CD4-positive, alpha-beta T cell treated with Interleukin-15 for 4 hours (primary cell): ENCODE measurements at regions not wholly inside any gene's neighbourhood (a gene's known extent, or its start where the extent isn't known, plus 50 kb on each side); places are given as distances from the start of the nearest gene placed in this dataset.
"Not testable (repeated sequence)": the region's sequence is repeated elsewhere in the genome, so short reads cannot be mapped to it uniquely, and the experiment has no call there.

Source experiments
- DNase-seq: peaks from one replicate; pipeline ENCODE4 v3.0.0-alpha.2; 2020; ENCODE audit warnings: low spot score

DNA sequence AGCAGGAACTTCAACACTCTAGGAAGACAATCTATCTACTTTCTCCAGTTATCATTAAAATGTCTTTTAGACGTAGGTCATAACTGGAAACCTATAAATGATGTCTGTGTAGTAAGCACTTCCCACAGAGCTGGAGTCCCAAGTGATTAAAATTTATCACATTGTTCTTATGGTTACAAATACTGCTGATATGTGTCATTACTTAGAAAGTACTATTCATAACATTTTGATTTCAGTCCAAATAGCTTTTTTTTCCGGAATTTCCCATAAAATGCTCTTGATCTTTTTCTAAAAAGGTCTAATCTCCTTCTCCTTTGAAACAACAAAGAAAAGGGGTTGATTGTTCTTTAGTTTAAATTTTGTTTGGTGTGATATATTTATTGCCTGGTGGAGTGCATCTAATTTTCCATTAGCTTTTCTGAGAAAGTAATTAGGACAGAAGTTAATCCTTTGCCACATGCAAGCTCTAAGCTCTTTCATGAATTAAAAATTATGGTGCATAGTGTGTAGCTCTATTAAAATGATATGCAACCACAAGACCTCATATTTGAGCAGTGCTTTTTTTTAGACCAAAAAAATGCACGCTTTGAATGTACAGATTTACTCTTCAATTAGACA lies 132.7 kb upstream of the TCF21 start:
- no peak for DNase-seq

DNA sequence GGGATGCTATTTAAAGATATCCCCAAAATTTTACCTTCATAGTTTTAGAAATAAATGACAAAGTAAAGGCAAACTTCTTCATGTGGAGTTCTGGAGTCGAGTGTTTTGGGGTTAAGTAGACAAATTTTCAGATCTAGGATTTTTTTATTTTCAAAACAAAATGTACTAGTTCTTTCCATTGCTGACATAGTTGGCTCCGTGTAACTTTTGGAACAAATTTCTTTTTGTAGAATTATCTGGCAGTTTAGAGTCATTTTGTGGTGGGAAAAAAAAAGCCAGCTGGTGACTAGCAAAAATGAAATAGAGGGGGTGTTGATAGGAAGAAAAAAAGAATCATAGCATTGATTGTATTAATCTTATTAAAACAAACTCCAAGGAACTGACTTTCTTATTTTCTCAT lies 131.6 kb upstream of the TCF21 start:
- no peak for DNase-seq

DNA sequence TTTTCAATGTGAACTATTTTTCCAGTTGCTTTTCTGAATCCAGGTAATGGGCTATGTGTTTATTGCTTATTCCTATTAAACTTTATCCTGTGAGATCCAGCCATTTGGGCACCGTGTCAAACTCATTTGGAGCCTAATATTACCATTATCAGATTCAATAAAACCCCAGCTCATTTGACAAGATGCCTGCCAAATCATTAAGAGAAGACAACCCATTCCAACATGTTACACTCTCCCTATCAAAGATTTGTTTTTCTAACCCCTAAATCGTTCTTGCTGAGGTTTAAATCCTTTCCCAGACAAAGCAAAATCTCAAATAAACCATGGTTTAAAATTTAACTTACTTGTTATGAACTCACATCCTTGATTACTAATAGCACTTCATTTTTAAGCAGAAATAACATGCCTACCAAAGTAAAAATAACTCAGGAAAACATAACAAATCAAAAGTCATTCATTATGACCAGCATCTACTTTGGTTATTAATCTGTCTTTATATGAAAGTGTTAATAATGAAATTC lies 130.0 kb upstream of the TCF21 start:
- DNase-seq = no peak

DNA sequence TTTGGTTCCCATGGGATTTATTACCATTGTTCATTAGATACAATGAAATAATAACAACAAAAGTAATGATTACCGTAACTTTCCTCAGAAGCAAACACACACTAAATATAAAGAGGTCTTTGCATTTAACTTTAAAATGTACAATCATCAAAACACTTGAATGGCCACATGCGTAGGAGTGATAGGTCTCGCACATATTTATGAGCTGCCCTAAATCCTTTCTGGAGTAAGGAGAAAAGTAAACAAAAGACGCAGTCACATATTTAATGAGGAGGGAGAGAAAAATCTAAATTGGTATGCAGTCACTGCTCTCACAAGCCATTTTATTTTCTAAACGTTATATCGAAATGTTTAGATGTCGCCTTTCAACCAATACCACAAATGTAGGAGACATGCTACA lies 129.4 kb upstream of the TCF21 start:
- DNase-seq = no peak

DNA sequence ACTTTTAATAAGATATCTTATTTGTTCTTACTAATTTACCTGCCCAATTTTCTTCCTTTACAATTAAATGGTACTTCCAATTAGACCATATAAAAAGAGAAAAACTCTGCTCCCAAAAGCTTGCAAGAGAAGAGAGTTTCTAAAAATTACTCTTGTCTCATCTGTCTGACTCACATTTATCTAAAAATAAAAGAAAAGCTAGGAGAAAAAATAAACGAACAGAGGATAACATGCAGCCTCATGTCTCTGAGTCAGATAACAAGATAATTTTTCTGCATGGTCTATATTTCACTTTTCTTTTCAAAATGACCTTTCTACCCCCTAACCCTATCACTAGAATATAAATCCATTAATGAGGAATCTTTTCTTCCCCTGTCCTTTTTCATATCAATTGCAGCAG lies 127.2 kb upstream of the TCF21 start:
- DNase-seq = no peak

DNA sequence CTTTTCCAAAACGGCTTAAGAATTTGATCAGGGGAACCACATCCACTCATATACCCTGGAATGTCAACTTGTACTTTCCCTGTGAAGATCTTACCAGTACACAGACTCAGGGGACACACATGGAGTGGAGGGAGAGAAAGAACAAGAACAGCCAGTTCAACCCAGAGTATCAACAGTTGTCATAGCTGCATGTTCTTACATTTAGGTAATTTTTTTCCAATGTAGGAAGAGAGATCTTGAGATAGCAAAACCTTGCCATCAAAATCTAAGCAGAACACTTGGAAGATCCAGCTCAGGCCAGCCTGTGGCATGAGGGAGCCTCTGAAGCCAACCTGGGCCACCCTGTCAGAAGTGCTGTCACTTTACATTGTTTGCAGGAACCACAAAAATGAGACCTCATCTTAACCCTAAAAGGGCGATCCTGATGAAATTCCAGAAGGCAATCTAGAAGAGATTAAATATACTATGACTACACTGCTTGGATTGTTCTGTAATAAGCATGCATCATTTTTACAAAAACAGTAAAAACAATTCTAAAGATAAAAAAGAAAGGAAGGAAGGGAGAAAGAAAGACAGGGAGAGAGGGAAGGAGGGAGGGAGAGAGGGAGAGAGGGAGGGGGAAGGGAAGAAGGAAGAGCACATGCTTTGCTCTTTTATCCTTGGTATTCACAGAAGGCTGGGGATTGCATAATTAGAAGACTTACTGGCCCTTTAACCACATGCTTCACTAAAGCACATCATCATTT lies 124.7 kb upstream of the TCF21 start:
- no peak for DNase-seq

DNA sequence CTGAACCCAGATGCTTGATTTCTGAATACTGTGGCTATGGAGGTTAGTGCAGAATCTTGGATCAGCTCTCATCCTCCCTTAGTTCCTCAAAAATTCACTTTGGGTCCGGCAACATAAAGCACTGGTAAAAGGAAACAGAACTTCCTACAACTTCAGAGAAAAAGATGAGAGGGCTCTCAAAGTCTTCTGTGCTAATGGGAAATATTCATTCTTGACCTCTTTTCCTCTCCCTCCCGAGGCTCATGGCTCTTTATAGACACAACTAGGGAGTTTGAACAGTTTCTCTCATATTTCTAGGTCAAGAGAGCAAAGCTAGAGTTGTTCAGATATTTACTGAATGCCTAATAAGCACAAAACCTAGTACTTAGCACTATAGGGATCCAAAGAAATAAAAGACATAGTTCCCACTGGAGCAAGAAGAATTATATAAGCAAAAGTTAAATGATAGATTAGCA lies 124.1 kb upstream of the TCF21 start:
- no peak for DNase-seq

DNA sequence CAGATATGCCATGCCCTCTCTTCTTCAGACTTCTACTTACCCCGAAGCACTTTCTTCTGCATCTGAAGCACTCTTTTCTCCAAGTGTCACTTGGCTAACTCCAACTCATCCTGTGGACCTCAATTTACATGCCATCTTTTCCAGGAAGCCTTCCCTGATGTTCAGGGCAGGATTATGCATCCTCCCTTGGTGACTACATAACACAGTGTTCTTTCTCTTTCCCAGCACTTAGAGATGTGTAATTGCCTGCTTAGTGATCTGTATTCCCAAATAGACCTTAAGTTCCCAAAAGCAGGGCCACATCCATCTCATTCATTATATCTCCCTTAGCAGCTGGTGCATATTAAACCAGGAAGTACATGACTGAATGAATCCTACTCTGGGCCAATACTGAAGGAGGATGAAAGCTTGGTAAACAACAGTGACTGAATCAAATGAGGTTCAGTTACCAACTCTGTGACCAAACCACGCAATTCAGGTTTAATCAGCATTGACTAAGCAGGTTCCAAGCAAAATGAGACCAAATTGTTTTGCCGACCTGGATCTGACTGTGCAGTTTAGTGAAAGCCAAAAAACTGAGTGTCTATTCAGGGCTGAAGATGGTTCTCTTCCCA lies 121.4 kb upstream of the TCF21 start:
- no peak for DNase-seq

DNA sequence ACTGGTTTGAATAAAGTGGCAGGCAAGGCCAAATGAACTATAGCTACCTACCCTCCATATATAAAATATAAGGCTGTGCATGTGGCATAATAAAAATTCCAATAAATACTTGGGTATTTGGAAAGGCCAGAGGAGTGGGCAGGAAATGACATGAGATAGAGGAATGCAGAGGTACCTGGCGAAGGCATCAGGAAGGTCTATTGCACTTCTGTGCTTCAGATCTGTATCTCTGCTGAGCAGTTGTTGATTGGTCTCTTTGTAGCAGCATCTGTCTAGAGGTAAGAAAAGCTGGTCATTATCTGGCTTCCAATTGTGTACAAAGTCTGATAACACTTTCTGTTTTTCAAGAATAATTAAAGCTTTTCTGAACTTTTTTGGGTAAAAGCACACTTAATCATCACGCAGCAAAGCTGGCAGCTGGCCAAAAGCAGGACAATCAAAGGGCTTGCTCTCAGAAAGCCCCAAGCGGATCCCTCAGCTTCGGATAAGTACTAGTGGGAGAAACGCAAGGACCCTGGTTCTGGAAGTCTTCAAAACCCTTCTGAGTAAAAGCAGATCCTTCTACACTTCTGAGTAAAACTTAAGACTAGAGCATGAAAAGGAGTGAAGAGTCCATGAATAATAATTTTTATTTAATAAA lies 120.1 kb upstream of the TCF21 start:
- DNase-seq = no peak

DNA sequence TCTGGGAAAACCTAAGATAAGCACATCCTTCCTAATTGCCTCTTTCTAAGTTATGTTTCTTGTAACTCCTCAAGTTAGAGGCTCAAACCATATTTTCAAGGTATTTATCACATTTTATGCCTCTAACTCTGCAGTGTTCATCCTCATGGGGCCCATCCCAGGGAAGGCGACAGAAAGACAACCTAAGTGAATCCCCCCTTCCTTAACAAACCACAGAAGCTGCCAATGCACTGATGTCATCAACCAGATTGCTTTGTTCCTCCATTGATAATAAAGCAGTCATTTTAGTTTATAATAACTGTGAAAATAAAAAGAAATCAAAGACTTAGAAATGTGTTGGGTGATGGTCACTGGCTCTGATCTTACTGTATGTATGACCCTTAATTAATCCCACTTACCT lies 119.5 kb upstream of the TCF21 start:
- DNase-seq = no peak

DNA sequence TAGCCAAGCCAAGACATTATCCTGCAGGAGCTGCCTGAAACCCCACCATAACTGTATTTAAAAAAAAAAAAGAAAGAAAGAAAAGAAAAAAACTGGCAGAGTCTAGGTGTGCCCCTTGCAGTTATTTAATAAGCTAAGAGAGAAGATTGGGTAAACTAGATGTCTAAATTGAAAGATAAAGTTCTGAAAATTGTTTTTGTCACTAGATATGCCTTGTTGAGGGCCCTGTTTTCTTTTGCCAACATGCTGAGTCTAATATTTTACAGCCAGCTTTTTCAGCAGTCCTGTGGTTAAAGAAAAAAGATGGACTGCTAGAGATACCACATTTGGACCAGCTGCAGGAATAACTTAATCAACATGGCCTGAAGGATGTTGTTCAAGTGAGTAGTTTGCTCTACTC lies 116.3 kb upstream of the TCF21 start:
- no peak for DNase-seq

DNA sequence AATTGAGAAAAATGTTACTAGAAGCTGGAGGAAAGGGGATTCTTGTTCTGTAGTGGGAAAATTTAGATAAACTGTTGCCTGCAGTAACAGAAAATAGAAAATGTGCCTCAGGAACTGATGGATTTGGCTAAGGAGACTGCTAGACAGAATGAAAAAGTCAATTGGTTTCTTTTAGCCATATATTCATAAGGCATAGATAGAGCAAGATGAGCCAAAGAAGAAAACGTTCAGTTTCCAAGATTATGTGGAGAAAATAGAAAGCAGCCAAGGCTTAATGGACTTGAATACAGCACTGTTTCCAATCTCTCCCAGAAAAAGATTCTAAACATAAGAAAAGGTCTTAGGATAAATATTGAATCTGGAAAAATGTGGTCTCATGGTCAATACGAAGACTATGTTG lies 115.1 kb upstream of the TCF21 start:
- no peak for DNase-seq

DNA sequence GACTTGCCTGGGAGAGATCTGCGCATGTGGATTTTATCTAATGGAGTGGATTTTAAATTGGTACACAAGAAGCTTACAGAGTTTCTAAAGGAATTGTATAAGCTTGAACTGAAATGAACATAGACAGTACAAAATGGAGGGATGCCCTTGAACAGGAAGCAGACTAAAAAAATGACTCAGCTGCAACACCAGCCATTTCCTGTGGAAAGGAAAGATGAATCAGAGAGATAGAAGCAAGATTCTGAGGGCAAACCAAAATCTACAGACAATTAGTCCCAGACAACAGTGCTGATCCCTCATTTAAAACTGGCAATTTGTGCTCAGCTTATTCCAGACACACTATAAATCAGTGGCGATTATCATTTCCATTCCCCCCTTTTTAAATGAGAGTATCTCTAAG lies 114.6 kb upstream of the TCF21 start:
- DNase-seq = no peak

DNA sequence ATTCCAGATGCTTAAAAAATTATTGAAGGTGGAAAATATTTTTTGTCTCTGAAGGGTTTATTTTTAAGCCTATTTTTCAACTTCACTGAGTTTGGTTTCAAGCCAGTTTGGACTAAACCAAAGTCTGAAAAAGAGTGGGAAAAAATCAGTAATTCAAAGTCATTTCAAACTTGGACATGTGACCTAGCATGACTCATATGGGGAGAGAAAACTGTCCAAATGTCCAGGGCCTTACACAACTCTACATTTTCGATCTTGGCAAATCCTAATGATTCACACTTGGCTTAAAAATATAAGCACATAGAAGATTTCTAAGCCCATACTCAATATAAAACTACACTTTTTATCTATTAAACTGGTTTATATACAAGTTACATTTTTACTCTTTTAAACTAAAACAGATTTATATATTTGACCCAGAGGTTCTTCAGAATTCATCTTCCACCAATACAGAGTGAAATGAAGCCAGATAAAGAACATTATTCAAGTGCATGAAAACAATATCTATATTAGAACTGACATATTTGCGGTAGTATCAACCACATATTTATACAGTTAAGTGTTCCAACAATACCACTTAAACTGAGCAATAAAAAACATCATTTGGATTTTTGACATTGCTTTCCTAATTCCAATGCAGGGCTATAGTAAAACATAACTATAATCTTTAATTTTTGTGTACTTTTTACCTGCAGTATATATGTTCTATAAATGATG lies 110.3 kb upstream of the TCF21 start:
- DNase-seq = no peak

DNA sequence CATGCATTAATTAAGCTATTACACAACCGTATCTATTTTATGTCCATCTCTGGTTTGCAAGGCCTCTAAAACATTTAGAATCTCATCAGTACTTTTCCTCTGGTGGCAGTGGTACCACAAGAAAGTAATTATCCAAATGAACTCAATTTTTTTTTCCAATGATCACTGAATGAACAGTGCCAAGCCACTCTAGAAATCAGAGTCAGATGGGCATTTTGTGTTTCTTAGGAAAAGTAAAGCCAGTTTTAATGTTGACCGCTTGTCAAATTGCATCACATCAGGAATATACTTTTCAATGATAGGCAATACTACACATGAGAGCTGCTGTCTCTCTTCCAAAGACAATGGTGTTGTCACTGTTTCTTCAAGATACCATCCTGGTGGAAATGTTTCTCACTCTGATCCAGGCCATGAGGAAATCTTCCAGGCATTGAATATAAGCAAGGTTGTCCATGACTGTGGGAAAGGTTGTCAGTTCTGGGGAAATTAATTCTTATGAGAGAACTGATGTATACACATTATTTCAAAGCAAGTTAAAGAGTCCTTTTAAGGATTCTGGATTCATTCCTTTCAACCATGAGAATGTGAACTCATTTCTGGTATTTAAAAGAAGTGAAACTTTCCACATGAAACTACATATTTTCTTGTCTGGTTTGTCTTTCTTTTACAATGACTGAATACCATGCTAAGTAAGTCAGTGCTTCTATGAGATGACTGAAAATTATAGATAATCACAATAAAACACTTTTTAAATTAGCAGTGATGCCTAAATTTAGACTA lies 108.8 kb upstream of the TCF21 start:
- no peak for DNase-seq

DNA sequence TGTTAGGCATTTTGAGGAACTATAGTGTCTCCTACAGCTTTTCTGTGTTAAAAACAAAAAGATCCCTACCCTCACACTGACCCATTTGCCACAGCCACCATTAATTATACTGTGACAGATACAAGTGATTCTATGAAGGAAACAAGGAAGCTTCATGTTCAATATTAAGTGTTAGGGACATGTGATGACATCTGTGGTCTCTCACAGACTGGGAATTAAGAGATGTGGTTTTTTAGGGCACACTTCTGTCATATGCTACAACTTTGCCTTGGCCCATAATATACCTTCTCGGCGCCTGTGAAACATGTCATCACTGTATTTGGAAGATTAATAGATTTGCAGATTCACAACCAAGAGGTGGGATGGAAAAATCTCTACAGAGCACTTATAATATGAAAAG lies 102.9 kb upstream of the TCF21 start:
- no peak for DNase-seq

DNA sequence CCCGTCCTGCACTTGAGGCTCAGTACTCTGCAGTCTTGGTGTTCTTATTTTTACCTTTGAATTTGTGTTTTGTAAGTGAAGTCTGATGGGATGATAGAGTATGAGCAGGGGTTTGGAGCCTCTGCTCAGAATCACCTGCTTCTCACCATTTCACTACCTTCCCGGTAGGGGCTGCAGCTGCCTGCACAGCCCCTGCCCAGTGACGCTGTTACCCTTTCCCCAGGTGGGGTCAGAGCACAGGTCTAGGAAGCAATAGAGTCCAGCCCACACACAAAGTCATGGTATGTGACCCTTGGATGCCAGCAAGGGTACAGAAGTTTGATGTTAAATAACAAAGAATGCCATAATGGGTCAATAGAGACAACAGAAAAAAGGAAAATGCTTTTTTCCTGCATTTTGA lies 101.8 kb upstream of the TCF21 start:
- DNase-seq = no peak

DNA sequence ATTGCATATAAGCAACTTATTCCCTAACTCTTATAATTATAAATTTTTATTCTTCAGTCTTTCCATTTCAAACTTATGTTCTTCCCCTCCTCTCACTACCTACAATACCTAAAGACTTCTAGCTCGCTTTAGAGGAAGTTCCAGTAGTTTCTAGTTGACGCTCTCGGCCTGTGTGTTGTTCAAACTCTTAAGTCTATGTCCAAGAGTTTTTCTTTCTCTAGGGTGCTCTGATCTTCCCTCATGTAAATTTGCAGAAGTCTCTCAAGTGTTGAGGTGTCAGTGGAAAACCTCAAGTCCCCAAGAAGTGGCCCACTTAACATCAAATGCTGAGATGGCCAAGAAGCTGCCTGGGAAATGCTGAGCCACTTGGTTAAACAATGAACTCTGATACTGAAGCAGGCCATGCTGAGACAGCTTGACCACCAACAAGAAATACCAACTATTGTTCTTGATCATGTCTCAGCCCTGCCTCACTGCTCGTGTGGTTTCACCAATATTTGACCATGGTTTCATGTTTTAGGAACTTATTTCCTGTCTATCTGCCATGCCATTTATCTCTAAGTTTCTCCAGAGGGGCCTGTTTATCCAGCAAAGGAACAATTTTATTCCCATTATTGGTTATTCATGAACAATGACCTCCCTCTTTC lies 100.9 kb upstream of the TCF21 start:
- DNase-seq = no peak

DNA sequence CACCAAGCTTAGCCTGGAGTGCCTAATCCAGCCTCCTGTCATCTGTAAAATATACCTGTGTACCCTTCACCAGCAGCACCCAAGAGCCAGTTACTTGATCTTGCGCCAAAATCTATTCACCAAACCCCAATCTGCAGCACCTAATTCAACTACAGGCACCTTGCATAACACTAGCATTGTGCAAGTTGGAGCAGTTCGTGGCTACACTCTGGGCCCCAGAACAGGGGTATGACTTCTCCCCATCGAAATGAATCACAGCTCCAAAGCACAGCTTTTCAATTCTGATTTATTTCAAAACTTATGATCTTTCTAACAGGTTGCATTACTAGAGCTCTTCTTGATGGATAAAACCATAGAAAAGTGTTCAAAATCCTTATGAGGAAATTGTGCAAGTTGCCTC lies 100.4 kb upstream of the TCF21 start:
- no peak for DNase-seq

DNA sequence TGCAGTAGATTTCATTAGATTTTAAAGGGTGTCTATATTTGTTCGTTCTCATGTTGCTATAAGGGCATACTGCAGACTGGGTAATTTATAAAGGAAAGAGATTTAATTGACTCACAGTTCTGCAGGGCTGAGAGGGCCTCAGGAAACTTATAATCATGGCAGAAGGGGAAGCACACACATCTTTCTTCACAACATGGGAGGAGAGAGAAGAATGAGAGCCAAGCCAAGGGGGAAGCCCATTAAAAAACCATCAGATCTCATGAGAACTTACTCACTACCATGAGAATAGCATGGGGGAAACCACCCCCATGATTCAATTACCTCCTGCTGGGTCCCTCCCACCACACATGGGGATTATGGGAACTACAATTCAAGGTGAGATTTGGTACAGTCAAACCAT lies 99.5 kb upstream of the TCF21 start:
- DNase-seq = not testable (repeated sequence)

DNA sequence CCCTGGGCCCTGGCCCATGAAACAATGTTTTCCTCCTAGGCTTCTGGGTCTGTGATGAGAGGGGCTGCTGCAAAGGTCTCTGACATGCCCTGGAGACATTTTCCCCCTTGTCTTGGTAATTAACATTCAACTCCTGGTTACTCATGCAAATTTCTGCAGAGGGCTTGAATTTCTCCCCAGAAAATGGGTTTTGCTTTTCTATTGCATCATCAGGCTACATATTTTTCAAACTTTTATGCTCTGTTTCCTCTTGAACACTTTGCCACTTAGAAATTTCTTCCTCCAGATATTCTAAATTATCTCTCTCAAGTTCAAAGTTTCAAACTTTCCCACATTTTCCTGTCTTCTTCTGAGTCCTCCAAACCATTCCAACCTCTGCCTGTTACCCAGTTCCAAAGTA lies 98.2 kb upstream of the TCF21 start:
- DNase-seq = not testable (repeated sequence)
